ENCODE measurements at regions not wholly inside any gene's neighbourhood (a gene's known extent, or its start where the extent isn't known, plus 50 kb on each side); places are given as distances from the start of the nearest gene placed in this dataset.

DNA sequence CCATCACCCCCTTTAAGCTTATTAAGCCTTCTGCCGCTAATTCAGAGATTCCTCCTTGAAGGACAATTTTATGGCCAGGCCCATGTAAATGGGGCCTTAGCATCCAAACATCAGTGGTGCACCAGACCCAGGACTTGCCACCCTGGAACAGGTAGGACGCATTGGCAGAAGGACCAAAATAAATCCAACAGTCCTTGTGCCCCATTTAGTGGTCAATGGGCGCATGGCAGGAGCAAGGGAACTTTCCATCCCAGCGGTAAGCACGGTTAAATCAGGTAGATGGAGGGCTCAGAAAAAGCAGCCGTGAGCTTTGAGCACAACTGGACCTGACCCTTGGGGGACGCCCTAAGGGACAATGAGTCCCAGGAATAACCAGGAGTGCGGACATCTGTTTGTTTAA, 540.8 kb upstream of the ROBO1 start:
- TF ChIP-seq, protein P1, sequence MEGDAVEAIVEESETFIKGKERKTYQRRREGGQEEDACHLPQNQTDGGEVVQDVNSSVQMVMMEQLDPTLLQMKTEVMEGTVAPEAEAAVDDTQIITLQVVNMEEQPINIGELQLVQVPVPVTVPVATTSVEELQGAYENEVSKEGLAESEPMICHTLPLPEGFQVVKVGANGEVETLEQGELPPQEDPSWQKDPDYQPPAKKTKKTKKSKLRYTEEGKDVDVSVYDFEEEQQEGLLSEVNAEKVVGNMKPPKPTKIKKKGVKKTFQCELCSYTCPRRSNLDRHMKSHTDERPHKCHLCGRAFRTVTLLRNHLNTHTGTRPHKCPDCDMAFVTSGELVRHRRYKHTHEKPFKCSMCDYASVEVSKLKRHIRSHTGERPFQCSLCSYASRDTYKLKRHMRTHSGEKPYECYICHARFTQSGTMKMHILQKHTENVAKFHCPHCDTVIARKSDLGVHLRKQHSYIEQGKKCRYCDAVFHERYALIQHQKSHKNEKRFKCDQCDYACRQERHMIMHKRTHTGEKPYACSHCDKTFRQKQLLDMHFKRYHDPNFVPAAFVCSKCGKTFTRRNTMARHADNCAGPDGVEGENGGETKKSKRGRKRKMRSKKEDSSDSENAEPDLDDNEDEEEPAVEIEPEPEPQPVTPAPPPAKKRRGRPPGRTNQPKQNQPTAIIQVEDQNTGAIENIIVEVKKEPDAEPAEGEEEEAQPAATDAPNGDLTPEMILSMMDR (IDR thresholded peaks at IDR 0.05): no peak
- TF ChIP-seq POLR2A (IDR thresholded peaks at IDR 0.05): no peak
